Trophoblast cell (in vitro differentiated cells and primary cell): ENCODE measurements at regions not wholly inside any gene's neighbourhood (a gene's known extent, or its start where the extent isn't known, plus 50 kb on each side); places are given as distances from the start of the nearest gene placed in this dataset.

Source experiments
- DNase-seq, 2 donors: peaks; one replicate each; pipeline ENCODE4 v3.0.0-alpha.2; 2016
- H2AFZ ChIP-seq: 2 replicates; pipeline ENCODE4 v1.6.1; 2013; ENCODE audit warnings: low read length, moderate library complexity, mild to moderate bottlenecking; ENCODE audit not compliant: insufficient read depth, poor library complexity
- H2AK5ac ChIP-seq: 2 replicates; pipeline ENCODE4 v1.6.1; 2013; ENCODE audit warnings: mild to moderate bottlenecking, low read length
- H2BK120ac ChIP-seq: 2 replicates; pipeline ENCODE4 v1.6.1; 2013; ENCODE audit warnings: low read length, mild to moderate bottlenecking, moderate library complexity; ENCODE audit not compliant: insufficient read depth, poor library complexity
- H2BK12ac ChIP-seq: 2 replicates; pipeline ENCODE4 v1.6.1; 2013; ENCODE audit warnings: mild to moderate bottlenecking, low read length, moderate library complexity
- H2BK5ac ChIP-seq: 2 replicates; pipeline ENCODE4 v1.6.1; 2013; ENCODE audit warnings: low read length, low read depth, moderate library complexity, mild to moderate bottlenecking; ENCODE audit not compliant: poor library complexity
- H3K14ac ChIP-seq: 2 replicates; pipeline ENCODE4 v1.6.1; 2013; ENCODE audit warnings: mild to moderate bottlenecking, low read length
- H3K18ac ChIP-seq: 2 replicates; pipeline ENCODE4 v1.6.1; 2013; ENCODE audit warnings: mild to moderate bottlenecking, low read length
- H3K23ac ChIP-seq: 2 replicates; pipeline ENCODE4 v1.6.1; 2013; ENCODE audit warnings: low read length
- H3K27ac ChIP-seq: 2 replicates; pipeline ENCODE4 v1.5.1; 2013; ENCODE audit warnings: low read depth, mild to moderate bottlenecking, inconsistent platforms, low read length, moderate library complexity
- H3K27me3 ChIP-seq: 2 replicates; pipeline ENCODE4 v1.6.1; 2013; ENCODE audit warnings: inconsistent platforms, mild to moderate bottlenecking, low read length, moderate library complexity; ENCODE audit not compliant: insufficient read depth
- H3K36me3 ChIP-seq, 2 experiments: 1 replicate in 1 of 2; 2 replicates in 1 of 2; pipeline ENCODE4 v1.6.1; 2013; ENCODE audit warnings: low read length in 2 of 2, mild to moderate bottlenecking in 2 of 2, moderate library complexity in 1 of 2; ENCODE audit not compliant: insufficient read depth in 2 of 2, control insufficient read depth in 1 of 2
- H3K4ac ChIP-seq: 2 replicates; pipeline ENCODE4 v1.6.1; 2013; ENCODE audit warnings: low read depth, mild to moderate bottlenecking, low read length, moderate library complexity
- H3K4me1 ChIP-seq, 2 experiments: 1 replicate in 1 of 2; 2 replicates in 1 of 2; pipeline ENCODE4 v1.6.1; 2013; ENCODE audit warnings: low read length in 2 of 2, mild to moderate bottlenecking in 2 of 2, moderate library complexity in 1 of 2; ENCODE audit not compliant: insufficient read depth in 2 of 2, control insufficient read depth in 1 of 2
- H3K4me2 ChIP-seq: 2 replicates; pipeline ENCODE4 v1.6.1; 2013; ENCODE audit warnings: inconsistent platforms, mild to moderate bottlenecking, low read length, moderate library complexity
- H3K4me3 ChIP-seq: 2 replicates; pipeline ENCODE4 v1.5.1; 2013; ENCODE audit warnings: mild to moderate bottlenecking, low read depth, low read length, inconsistent platforms
- H3K79me1 ChIP-seq: one replicate; pipeline ENCODE4 v1.6.1; 2013; ENCODE audit warnings: low read length
- H3K79me2 ChIP-seq: 2 replicates; pipeline ENCODE4 v1.6.1; 2013; ENCODE audit warnings: low read length, mild to moderate bottlenecking; ENCODE audit not compliant: control insufficient read depth, insufficient read depth, poor library complexity
- H3K9ac ChIP-seq: 2 replicates; pipeline ENCODE4 v1.6.1; 2013; ENCODE audit warnings: mild to moderate bottlenecking, low read length
- H3K9me3 ChIP-seq: 2 replicates; pipeline ENCODE4 v1.6.1; 2013; ENCODE audit warnings: low read depth, mild to moderate bottlenecking, control low read depth, inconsistent platforms, low read length; ENCODE audit not compliant: insufficient read depth
- H4K12ac ChIP-seq: 2 replicates; pipeline ENCODE4 v1.6.1; 2013; ENCODE audit warnings: low read depth, mild to moderate bottlenecking, low read length, moderate library complexity
- H4K8ac ChIP-seq: 2 replicates; pipeline ENCODE4 v1.6.1; 2013; ENCODE audit warnings: low read depth, mild to moderate bottlenecking, low read length, moderate library complexity
- H4K91ac ChIP-seq: one replicate; pipeline ENCODE4 v1.6.1; 2013; ENCODE audit warnings: low read depth, mild to moderate bottlenecking, low read length, moderate library complexity
- WGBS: extraction: QIAGEN DNeasy Blood & Tissue Kit; methylation state at CpG from one replicate; pipeline ENCODE4 v1.1.7; 2013; ENCODE audit warnings: missing lambda C conversion rate; ENCODE audit not compliant: insufficient read length, insufficient coverage; ENCODE audit errors: extremely low coverage; 5-methylcytosine and 5-hydroxymethylcytosine counted together

- WGBS = no CpG with 5 or more reads among the region's 3 CpGs
These were observed 302.4 kb downstream of the KCNS3 start for GRCh38 chr2:18180912-18181311.

GRCh38 chr2:18180031-18180610 lies 301.7 kb downstream of the KCNS3 start:
- Histone ChIP-seq H3K23ac (no peak overlapping the region), H3K9ac (no peak overlapping the region), H4K12ac (no peak overlapping the region), H3K4ac (no peak overlapping the region), H2AK5ac (no peak overlapping the region), H2BK120ac (no peak overlapping the region), H3K79me2 (no peaks in the 10 kb centered on the region), H2BK12ac (no peak overlapping the region), H3K14ac (no peak overlapping the region), H3K4me3 (no peak overlapping the region), H3K36me3 (no peaks in the 10 kb centered on the region), H3K4me1 (no peaks in the 10 kb centered on the region), H3K4me2 (no peak overlapping the region), H2BK5ac (no peak overlapping the region), H4K91ac (no peak overlapping the region), H4K8ac (no peak overlapping the region), H3K79me1 (no peaks in the 10 kb centered on the region), H3K27me3 (no peaks in the 10 kb centered on the region), H3K9me3 (no peaks in the 10 kb centered on the region), H2AFZ (no peak overlapping the region), H3K18ac (no peak overlapping the region), H3K27ac (no peak overlapping the region)
- no CpG with 5 or more reads among the region's 3 CpGs for WGBS
- DNase-seq = no peak

More at GRCh38 chr2:18180912-18181311, 302.4 kb downstream of the KCNS3 start:
- no peak overlapping the region for H4K12ac ChIP-seq
- no peaks in the 10 kb centered on the region for H3K27me3 ChIP-seq
- H4K8ac ChIP-seq = no peak overlapping the region
- H2BK12ac ChIP-seq = no peak overlapping the region
- no peak overlapping the region for H4K91ac ChIP-seq
- no peak overlapping the region for H3K27ac ChIP-seq
- H3K79me2 ChIP-seq = no peaks in the 10 kb centered on the region
- H3K4me3 ChIP-seq = no peak overlapping the region
- H3K9ac ChIP-seq = no peak overlapping the region
- H2AK5ac ChIP-seq = no peak overlapping the region
- H3K4me1 ChIP-seq = no peaks in the 10 kb centered on the region
- H3K9me3 ChIP-seq = no peaks in the 10 kb centered on the region
- no peak overlapping the region for H3K23ac ChIP-seq
- DNase-seq = no peak
- no peak overlapping the region for H3K14ac ChIP-seq
- no peaks in the 10 kb centered on the region for H3K36me3 ChIP-seq
- H3K18ac ChIP-seq = no peak overlapping the region
- no peak overlapping the region for H2BK120ac ChIP-seq
- H2BK5ac ChIP-seq = no peak overlapping the region
- no peak overlapping the region for H2AFZ ChIP-seq
- no peak overlapping the region for H3K4me2 ChIP-seq
- H3K79me1 ChIP-seq = no peaks in the 10 kb centered on the region
- H3K4ac ChIP-seq = no peak overlapping the region

DNA sequence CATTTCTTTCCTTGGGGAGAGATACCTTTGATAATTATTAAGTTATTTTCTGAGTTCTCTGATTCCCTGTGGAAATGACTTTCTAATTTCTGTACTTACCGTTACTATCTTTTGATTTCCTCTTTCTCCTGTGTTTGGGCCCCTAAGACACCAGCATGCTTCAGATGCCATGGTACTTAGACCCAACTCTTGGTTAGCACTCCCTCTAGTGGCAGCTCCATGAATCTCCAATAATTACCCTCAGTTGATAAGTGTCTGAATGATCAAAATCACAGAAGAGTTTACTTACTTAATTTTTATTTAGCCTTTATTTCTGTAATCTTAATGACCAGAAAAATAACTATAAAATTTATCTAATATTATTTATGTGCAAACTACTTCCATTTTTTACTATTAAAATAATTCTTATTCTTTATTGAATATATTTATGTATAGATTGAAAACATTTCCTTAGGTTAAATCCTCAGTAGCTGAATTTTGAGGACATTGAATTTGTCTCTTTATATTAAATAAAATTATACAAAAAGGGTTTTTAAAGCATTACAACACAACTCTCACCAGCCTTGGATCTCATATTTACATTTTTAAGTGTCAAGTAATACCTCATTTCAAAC lies 300.4 kb downstream of the KCNS3 start:
- no CpG with 5 or more reads among the region's 1 CpG for WGBS
- Histone ChIP-seq H2AK5ac (no peak overlapping the region), H3K4me2 (no peak overlapping the region)

GRCh38 chr2:18176679-18177215 lies 298.3 kb downstream of the KCNS3 start:
- Histone ChIP-seq H3K18ac (no peak overlapping the region), H3K36me3 (no peaks in the 10 kb centered on the region), H3K4me3 (no peak overlapping the region), H3K4me1 (no peaks in the 10 kb centered on the region), H3K4ac (no peak overlapping the region), H3K27ac (no peak overlapping the region), H2AK5ac (no peak overlapping the region), H4K91ac (no peak overlapping the region), H3K23ac (no peak overlapping the region), H3K79me1 (no peaks in the 10 kb centered on the region), H3K9me3 (no peaks in the 10 kb centered on the region), H3K14ac (no peak overlapping the region), H2BK12ac (no peak overlapping the region), H3K27me3 (no peaks in the 10 kb centered on the region), H2BK5ac (no peak overlapping the region), H3K9ac (no peak overlapping the region), H3K4me2 (no peak overlapping the region), H4K8ac (no peak overlapping the region), H2AFZ (no peak overlapping the region), H3K79me2 (no peaks in the 10 kb centered on the region), H4K12ac (no peak overlapping the region), H2BK120ac (no peak overlapping the region)
- no CpG with 5 or more reads among the region's 2 CpGs for WGBS
- no peak for DNase-seq

More for the DNA sequence above, 300.4 kb downstream of the KCNS3 start:
- Histone ChIP-seq H3K27ac (no peak overlapping the region), H2BK120ac (no peak overlapping the region), H4K12ac (no peak overlapping the region), H2BK12ac (no peak overlapping the region), H4K8ac (no peak overlapping the region), H3K9ac (no peak overlapping the region), H3K4me3 (no peak overlapping the region), H3K18ac (no peak overlapping the region), H3K79me2 (no peaks in the 10 kb centered on the region), H3K36me3 (no peaks in the 10 kb centered on the region), H3K79me1 (no peaks in the 10 kb centered on the region), H3K27me3 (no peaks in the 10 kb centered on the region), H3K4ac (no peak overlapping the region), H2AFZ (no peak overlapping the region), H3K23ac (no peak overlapping the region), H3K14ac (no peak overlapping the region), H3K9me3 (no peaks in the 10 kb centered on the region), H3K4me1 (no peaks in the 10 kb centered on the region), H4K91ac (no peak overlapping the region), H2BK5ac (no peak overlapping the region)
- DNase-seq = peak; percentile 16 to 80
